K562 (cell line): ENCODE measurements at regions not wholly inside any gene's neighbourhood (a gene's known extent, or its start where the extent isn't known, plus 50 kb on each side); places are given as distances from the start of the nearest gene placed in this dataset.

Experiments used
- ATAC-seq: fragments of 200-7000 bp; cut with Tn5 transposase; 3 replicates; pipeline ENCODE4 v1.9.1; 2020; ENCODE audit warnings: moderate library complexity
- BruUV-seq: library from RNA; stranded (reverse); fragments of 400-500 nt; replicated peaks from 2 replicates; lab custom pipeline; 2021; lab: Mats Ljungman, UMichigan
- CTCF ChIA-PET: fragments of 300-600 bp; formaldehyde crosslinking; extraction: SDS; loops from one replicate; lab custom pipeline; 2021; ENCODE audit warnings: low intra/inter-chr PET ratio; lab: Yijun Ruan, JAX
- POLR2A ChIA-PET: fragments of 300-600, 350-650 bp; sonication (Branson Sonifier 250); formaldehyde crosslinking; extraction: SDS; loops from one replicate; lab custom pipeline; 2021; ENCODE audit warnings: antibody characterized with exemption, inconsistent platforms; lab: Yijun Ruan, JAX
- DNase-seq, 4 experiments: peaks; one replicate each; pipeline versions ENCODE4 v3.0.0 to v3.0.0-alpha.2; 2011 to 2018; ENCODE audit warnings: low spot score in 3 of 4, mixed read lengths in 3 of 4; ENCODE audit errors: extremely low read depth in 1 of 4
- FAIRE-seq: peaks from 2 replicates; lab custom pipeline; 2011; peaks lifted over from hg19 to GRCh38; lab: Jason Lieb, UNC
- H2AFZ ChIP-seq: 2 replicates; pipeline ENCODE4 v1.6.0; 2011; ENCODE audit warnings: low read depth, low read length, control low read depth, inconsistent platforms
- H3K27ac ChIP-seq: fragments of 200-600 bp; 3 replicates; pipeline ENCODE4 v1.8.0; 2011; ENCODE audit warnings: low read depth, mild to moderate bottlenecking, control low read depth, inconsistent platforms, low read length, moderate library complexity, mixed read lengths; ENCODE audit errors: extremely low read depth
- H3K27me3 ChIP-seq, 2 experiments: fragments of 300-600 bp in 1 of 2; 2 replicates in 1 of 2; 3 replicates in 1 of 2; pipeline versions ENCODE4 v1.6.0 to v1.8.0; 2011; ENCODE audit warnings: inconsistent platforms in 2 of 2, low read length in 2 of 2, mild to moderate bottlenecking in 1 of 2, mixed read lengths in 1 of 2, moderate library complexity in 1 of 2; ENCODE audit not compliant: control insufficient read depth in 2 of 2, insufficient read depth in 2 of 2
- H3K36me3 ChIP-seq: fragments of 300-600 bp; 3 replicates; pipeline ENCODE4 v1.8.0; 2011; ENCODE audit warnings: mild to moderate bottlenecking, low read length, inconsistent platforms; ENCODE audit not compliant: control insufficient read depth, insufficient read depth
- H3K4me1 ChIP-seq, 2 experiments: fragments of 200-600 bp in 1 of 2; replicated peaks in 1 of 2; 2 replicates in 1 of 2; 3 replicates in 1 of 2; pipeline versions ENCODE4 v1.5.1 to v1.8.0; 2011; ENCODE audit warnings: inconsistent platforms in 2 of 2, low read length in 2 of 2, mild to moderate bottlenecking in 1 of 2, mixed read lengths in 1 of 2, moderate library complexity in 1 of 2; ENCODE audit not compliant: control insufficient read depth in 2 of 2, insufficient read depth in 2 of 2
- H3K4me2 ChIP-seq: 2 replicates; pipeline ENCODE4 v1.6.1; 2011; ENCODE audit warnings: low read length, control low read depth, inconsistent platforms, mixed read lengths; ENCODE audit not compliant: insufficient read depth
- H3K4me3 ChIP-seq: fragments of 200-600 bp; sonication (generic), shearing (Covaris generic); 2 replicates; pipeline ENCODE4 v1.5.1; 2016; ENCODE audit warnings: control low read depth, inconsistent platforms
- H3K79me2 ChIP-seq: fragments of 200-600 bp; 3 replicates; pipeline ENCODE4 v1.8.0; 2011; ENCODE audit warnings: low read length, inconsistent platforms; ENCODE audit not compliant: control insufficient read depth, insufficient read depth
- H3K9ac ChIP-seq, 2 experiments: 2 replicates each; pipeline versions ENCODE4 v1.6.0 to v1.6.1; 2011; ENCODE audit warnings: low read depth in 2 of 2, low read length in 2 of 2, control low read depth in 1 of 2, inconsistent platforms in 1 of 2, mild to moderate bottlenecking in 1 of 2, mixed read lengths in 1 of 2; ENCODE audit not compliant: insufficient read depth in 1 of 2
- H3K9me1 ChIP-seq: one replicate; pipeline ENCODE4 v1.6.0; 2011; ENCODE audit warnings: inconsistent platforms, mild to moderate bottlenecking, low read length, moderate library complexity; ENCODE audit not compliant: control insufficient read depth, insufficient read depth
- H3K9me3 ChIP-seq: replicated peaks from 2 replicates; pipeline ENCODE4 v1.5.1; 2011; ENCODE audit warnings: low read depth, low read length, inconsistent platforms; ENCODE audit not compliant: control insufficient read depth, insufficient read depth
- H4K20me1 ChIP-seq: replicated peaks from 2 replicates; pipeline ENCODE4 v1.6.1; 2011; ENCODE audit warnings: low read length, inconsistent platforms, mixed read lengths; ENCODE audit not compliant: control insufficient read depth, insufficient read depth
- FOXP1 ChIP-seq: sonication (generic); formaldehyde crosslinking; IDR thresholded peaks from 2 replicates; pipeline ENCODE4 v1.8.0; 2022; ENCODE audit warnings: mild to moderate bottlenecking, missing genetic modification reagents
- MAFF ChIP-seq: IDR thresholded peaks from 2 replicates; pipeline ENCODE4 v1.6.1; 2012; ENCODE audit warnings: low read length, improper control_type of control experiment
- NEUROD1 ChIP-seq: fragments of 150-350 bp; IDR thresholded peaks from 2 replicates; pipeline ENCODE4 v1.6.1; 2014; ENCODE audit warnings: borderline replicate concordance, low read length, low read depth; ENCODE audit not compliant: partially characterized antibody
- SMARCB1 ChIP-seq: IDR thresholded peaks from 2 replicates; pipeline ENCODE4 v1.6.1; 2011; ENCODE audit warnings: improper control_type of control experiment, low read depth; ENCODE audit not compliant: insufficient read length
- SMC3 ChIP-seq: conservative IDR thresholded peaks from 2 replicates; pipeline ENCODE4 v1.6.1; 2011; ENCODE audit warnings: low read depth, low read length, improper control_type of control experiment; ENCODE audit not compliant: insufficient read depth
- ZFP36 ChIP-seq: fragments of 150-350 bp; IDR thresholded peaks from 2 replicates; pipeline ENCODE4 v1.6.1; 2018; ENCODE audit warnings: low read length, low read depth; ENCODE audit not compliant: partially characterized antibody
- ZNF133 ChIP-seq: fragments of 250-450 bp; sonication (Bioruptor Pico); IDR thresholded peaks from 2 replicates; pipeline ENCODE4 v1.4.0; 2020; ENCODE audit warnings: mild to moderate bottlenecking
- ZNF639 ChIP-seq, 2 experiments: fragments of 200-800 bp in 1 of 2; sonication (Bioruptor generic) in 1 of 2; sonication (generic) in 1 of 2; formaldehyde crosslinking in 1 of 2; IDR thresholded peaks in 1 of 2; conservative IDR thresholded peaks in 1 of 2; 2 replicates each; pipeline versions ENCODE4 v1.5.0 to v1.6.1; 2016 to 2020; ENCODE audit warnings: missing compliant biosample characterization in 1 of 2, missing genetic modification characterization in 1 of 2, missing genetic modification reagents in 1 of 2
- ZNF699 ChIP-seq: fragments of 250-450 bp; sonication (Bioruptor Pico); IDR thresholded peaks from 2 replicates; pipeline ENCODE4 v1.8.0; 2021; ENCODE audit warnings: mild to moderate bottlenecking, moderate library complexity; ENCODE audit not compliant: insufficient replicate concordance
- WGBS: fragments of 100-300 bp; shearing (Covaris generic); methylation state at CpG from one replicate; pipeline ENCODE4 v1.1.6; 2016; ENCODE audit warnings: low coverage, mixed read lengths; ENCODE audit not compliant: insufficient coverage; ENCODE audit errors: missing lambda C conversion rate; 5-methylcytosine and 5-hydroxymethylcytosine counted together
- in situ Hi-C: fragments of 300-500 bp; cut with MboI; formaldehyde crosslinking; loops from 4 replicates; pipeline ENCODE4 v1.15.0; 2018; ENCODE audit warnings: inconsistent platforms, mixed read lengths
- intact Hi-C: fragments of 100-400 bp; cut with micrococcal nuclease; formaldehyde crosslinking; loops from 2 replicates; pipeline ENCODE4 v1.14.2; 2022

GRCh38 chr13:73532582-73532981 lies 473.8 kb downstream of the KLF5 start:
- no peak overlapping the region for H3K4me2 ChIP-seq
- in situ Hi-C loops (no loop called here), intact Hi-C loops (no loop called here)
- BruUV-seq = no TSS peak
- H3K27me3 ChIP-seq = no peaks in the 10 kb centered on the region
- no peaks in the 10 kb centered on the region for H3K4me1 ChIP-seq
- WGBS = 44% methylated on average over 3 of the region's 4 CpGs
- no peaks in the 10 kb centered on the region for H4K20me1 ChIP-seq
- no peaks in the 10 kb centered on the region for H3K9me3 ChIP-seq
- no peak overlapping the region for H3K9ac ChIP-seq
- DNase-seq (no peak), ATAC-seq (no peak), FAIRE-seq (no peak)
- no peak overlapping the region for H2AFZ ChIP-seq
- H3K36me3 ChIP-seq = no peaks in the 10 kb centered on the region
- no peak overlapping the region for H3K4me3 ChIP-seq
- H3K27ac ChIP-seq = no peak overlapping the region
- no peaks in the 10 kb centered on the region for H3K79me2 ChIP-seq
- no peaks in the 10 kb centered on the region for H3K9me1 ChIP-seq
- POLR2A ChIA-PET = no interaction called here
- CTCF ChIA-PET = no interaction called here
- TF ChIP-seq ZFP36 (no peak), ZNF133 (CRISPR knock-in tag) (no peak), FOXP1 (no peak), ZNF699 (CRISPR knock-in tag) (no peak), NEUROD1 (no peak), ZNF639 (CRISPR knock-in tag; conservative IDR thresholded peaks at IDR 0.05 in 1 of 2, IDR thresholded peaks at IDR 0.05 in 1 of 2) (no peak), MAFF (no peak), SMARCB1 (no peak), SMC3 (no peak)
